ENCODE measurements at regions not wholly inside any gene's neighbourhood (a gene's known extent, or its start where the extent isn't known, plus 50 kb on each side); places are given as distances from the start of the nearest gene placed in this dataset.

- H3K27ac ChIP-seq, result no peak overlapping the region
- no peaks in the 10 kb centered on the region for H3K27me3 ChIP-seq
- H3K9me3 ChIP-seq, result no peaks in the 10 kb centered on the region
- H3K4me1 ChIP-seq, result no peaks in the 10 kb centered on the region
- no peak overlapping the region for H3K4me3 ChIP-seq
- TF ChIP-seq CTCF (IDR thresholded peaks at IDR 0.05), result no peak
- no peak for DNase-seq
- H3K36me3 ChIP-seq, result no peaks in the 10 kb centered on the region
- intact Hi-C loops (cut with DNase I; ENCODE audit: low total_unique reads), result no loop called here
Observed at GRCh38 chr7:28277364-28277763, 96.8 kb upstream of the JAZF1 start.

- Histone ChIP-seq H3K9me3 (no peaks in the 10 kb centered on the region), H3K4me1 (no peaks in the 10 kb centered on the region), H3K36me3 (no peaks in the 10 kb centered on the region), H3K27ac (no peak overlapping the region), H3K4me3 (no peak overlapping the region), H3K27me3 (no peaks in the 10 kb centered on the region)
- intact Hi-C loops (cut with DNase I; ENCODE audit: low total_unique reads), result no loop called here
- TF ChIP-seq CTCF (IDR thresholded peaks at IDR 0.05), result no peak
- no peak for DNase-seq
Observed at GRCh38 chr7:28277958-28278357, 97.4 kb upstream of the JAZF1 start.

DNA sequence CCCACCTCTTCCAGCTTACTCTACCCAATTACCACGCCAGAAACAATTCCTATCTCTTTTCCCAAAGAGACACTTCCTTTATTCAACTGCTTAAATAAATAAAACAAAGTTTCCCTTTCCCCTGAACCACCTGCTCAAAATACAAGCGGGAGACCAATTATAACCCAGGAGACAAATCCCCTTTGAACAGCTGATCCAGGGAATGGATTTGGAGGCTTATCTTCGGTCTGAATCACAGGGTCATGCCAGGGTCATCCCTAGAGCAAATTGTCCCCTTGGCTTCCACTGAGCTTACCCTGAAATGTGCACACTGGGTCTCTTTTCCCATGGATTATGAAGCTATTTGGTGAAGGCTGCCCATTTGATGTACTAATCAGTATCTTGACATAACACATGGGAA lies 99.9 kb upstream of the JAZF1 start:
- Histone ChIP-seq H3K27me3 (no peaks in the 10 kb centered on the region), H3K27ac (no peak overlapping the region), H3K4me1 (no peaks in the 10 kb centered on the region), H3K36me3 (no peaks in the 10 kb centered on the region), H3K9me3 (no peaks in the 10 kb centered on the region), H3K4me3 (no peak overlapping the region)
- DNase-seq, result no peak
- intact Hi-C loops (cut with DNase I; ENCODE audit: low total_unique reads), result no loop called here
- TF ChIP-seq CTCF (IDR thresholded peaks at IDR 0.05), result no peak

DNA sequence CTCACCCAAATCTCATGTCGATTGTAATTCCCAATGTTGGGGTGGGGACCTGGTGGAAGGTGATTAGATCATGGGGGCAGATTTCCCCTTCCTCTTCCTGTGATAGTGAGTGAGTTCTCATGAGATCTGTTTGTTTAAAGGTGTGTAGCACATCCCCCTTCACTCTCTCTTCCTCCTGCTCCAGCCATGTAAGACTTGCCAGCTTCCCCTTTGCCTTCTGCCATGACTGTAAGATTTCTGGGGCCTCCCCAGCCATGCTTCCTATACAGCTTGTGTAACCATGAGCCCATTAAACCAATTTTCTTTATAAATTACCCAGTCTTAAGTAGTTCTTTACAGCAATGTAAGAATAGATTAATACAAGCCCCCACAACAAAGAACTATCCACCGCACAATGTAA lies 109.9 kb upstream of the JAZF1 start:
- Histone ChIP-seq H3K27me3 (no peaks in the 10 kb centered on the region), H3K36me3 (no peaks in the 10 kb centered on the region), H3K4me3 (no peak overlapping the region), H3K4me1 (no peaks in the 10 kb centered on the region), H3K27ac (no peak overlapping the region), H3K9me3 (no peaks in the 10 kb centered on the region)
- TF ChIP-seq CTCF (IDR thresholded peaks at IDR 0.05), result no peak
- no peak for DNase-seq
- intact Hi-C loops (cut with DNase I; ENCODE audit: low total_unique reads), result loop anchor here (10.0 kb wide), 1 partner anchor 564 kb away; no protein-coding TSS in a partner anchor

DNA sequence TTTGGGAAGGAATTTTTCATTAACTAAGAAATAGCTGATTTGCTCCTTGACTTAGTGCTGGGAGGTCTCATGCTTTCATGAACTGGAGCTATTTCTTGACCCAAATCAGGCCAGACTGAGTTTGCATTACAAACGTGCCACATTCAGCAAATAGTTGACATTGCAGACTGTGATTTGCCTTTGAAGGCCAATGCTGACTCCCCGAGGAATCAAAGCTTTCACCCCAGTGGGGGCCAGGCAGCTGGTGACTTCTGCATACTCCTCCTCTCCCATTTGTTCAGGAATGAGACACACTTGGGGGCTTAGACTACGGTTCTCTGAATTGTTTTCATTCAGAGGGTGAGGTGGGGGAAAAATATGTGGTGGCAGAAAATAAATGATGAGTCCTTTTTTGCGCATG lies 111.0 kb upstream of the JAZF1 start:
- DNase-seq, result no peak
- Histone ChIP-seq H3K36me3 (no peaks in the 10 kb centered on the region), H3K4me3 (no peak overlapping the region), H3K27me3 (no peaks in the 10 kb centered on the region), H3K4me1 (no peaks in the 10 kb centered on the region), H3K27ac (no peak overlapping the region), H3K9me3 (no peaks in the 10 kb centered on the region)
- TF ChIP-seq CTCF (IDR thresholded peaks at IDR 0.05), result no peak
- intact Hi-C loops (cut with DNase I; ENCODE audit: low total_unique reads), result loop anchor here (10.0 kb wide), 1 partner anchor 563 kb away; no protein-coding TSS in a partner anchor

Measured in tibial artery (tissue), 4 donors.